ENCODE measurements at regions not wholly inside any gene's neighbourhood (a gene's known extent, or its start where the extent isn't known, plus 50 kb on each side); places are given as distances from the start of the nearest gene placed in this dataset.

DNA sequence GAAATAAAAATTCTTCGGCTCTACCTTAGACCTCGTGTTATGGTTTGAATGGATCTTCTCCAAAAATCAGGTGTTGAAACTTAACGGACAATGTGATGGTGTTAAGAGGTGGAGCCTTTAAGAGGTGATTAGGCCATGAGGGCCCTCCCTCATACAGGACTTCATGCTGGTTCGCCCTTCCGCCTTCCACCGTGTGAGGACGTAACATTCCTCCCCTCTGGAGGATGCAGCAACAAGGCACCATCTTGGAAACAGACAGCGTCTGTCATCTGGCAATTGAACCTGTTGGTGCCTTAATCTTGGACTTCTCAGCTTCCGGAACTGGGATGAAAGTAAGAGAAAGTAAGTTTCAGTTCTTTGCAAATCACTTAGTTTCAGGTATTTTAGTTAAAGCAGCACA, 126.3 kb upstream of the SPRED2 start:
- Histone ChIP-seq H3K4me1 (ENCODE audit: control insufficient read depth, insufficient read depth, low read length) (no peaks in the 10 kb centered on the region), H3K27ac (ENCODE audit: low read length) (no peak overlapping the region), H3K27me3 (ENCODE audit: control insufficient read depth, insufficient read depth, low read length) (no peaks in the 10 kb centered on the region), H3K4me3 (ENCODE audit: low read depth in 2 of 2, low read length in 2 of 2) (no peak overlapping the region), H3K36me3 (ENCODE audit: control insufficient read depth, insufficient read depth, low read length) (no peaks in the 10 kb centered on the region), H3K9me3 (ENCODE audit: control insufficient read depth, insufficient read depth, low read depth, low read length) (no peaks in the 10 kb centered on the region)
- no TSS peak for BruUV-seq (replicated peaks)
- in situ Hi-C loops (cut with HindIII; ENCODE audit: low pct_unique_long_range_greater_than_20kb, low sequenced_read_pairs): no loop called here
- ChIA-PET POLR2A (no interaction called here), CTCF (no interaction called here)
- DNase-seq (ENCODE audit: low read depth, low spot score) (no peak), ATAC-seq (no peak)
- no peak for TF ChIP-seq POLR2AphosphoS5 (IDR thresholded peaks at IDR 0.05; ENCODE audit: low read depth, low read length)
- no peak for TF ChIP-seq TCF7L2 (IDR thresholded peaks at IDR 0.05; ENCODE audit: low read depth, low read length)
- TF ChIP-seq, protein P1, sequence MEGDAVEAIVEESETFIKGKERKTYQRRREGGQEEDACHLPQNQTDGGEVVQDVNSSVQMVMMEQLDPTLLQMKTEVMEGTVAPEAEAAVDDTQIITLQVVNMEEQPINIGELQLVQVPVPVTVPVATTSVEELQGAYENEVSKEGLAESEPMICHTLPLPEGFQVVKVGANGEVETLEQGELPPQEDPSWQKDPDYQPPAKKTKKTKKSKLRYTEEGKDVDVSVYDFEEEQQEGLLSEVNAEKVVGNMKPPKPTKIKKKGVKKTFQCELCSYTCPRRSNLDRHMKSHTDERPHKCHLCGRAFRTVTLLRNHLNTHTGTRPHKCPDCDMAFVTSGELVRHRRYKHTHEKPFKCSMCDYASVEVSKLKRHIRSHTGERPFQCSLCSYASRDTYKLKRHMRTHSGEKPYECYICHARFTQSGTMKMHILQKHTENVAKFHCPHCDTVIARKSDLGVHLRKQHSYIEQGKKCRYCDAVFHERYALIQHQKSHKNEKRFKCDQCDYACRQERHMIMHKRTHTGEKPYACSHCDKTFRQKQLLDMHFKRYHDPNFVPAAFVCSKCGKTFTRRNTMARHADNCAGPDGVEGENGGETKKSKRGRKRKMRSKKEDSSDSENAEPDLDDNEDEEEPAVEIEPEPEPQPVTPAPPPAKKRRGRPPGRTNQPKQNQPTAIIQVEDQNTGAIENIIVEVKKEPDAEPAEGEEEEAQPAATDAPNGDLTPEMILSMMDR (IDR thresholded peaks at IDR 0.05): no peak
- TF ChIP-seq SIN3A (IDR thresholded peaks at IDR 0.05; ENCODE audit: borderline replicate concordance, insufficient read depth, low read depth, low read length): no peak
- no peak for TF ChIP-seq REST (IDR thresholded peaks at IDR 0.05; ENCODE audit: insufficient read depth in 1 of 2, low read depth in 2 of 2, low read length in 1 of 2)
- intact Hi-C loops (cut with micrococcal nuclease; ENCODE audit: unreplicated experiment): loop anchor here (10.0 kb wide), 1 partner anchor 204 kb away; no protein-coding TSS in a partner anchor

- Histone ChIP-seq H3K27ac (ENCODE audit: low read length) (no peak overlapping the region), H3K4me3 (ENCODE audit: low read depth in 2 of 2, low read length in 2 of 2) (no peak overlapping the region), H3K9me3 (ENCODE audit: control insufficient read depth, insufficient read depth, low read depth, low read length) (no peaks in the 10 kb centered on the region), H3K36me3 (ENCODE audit: control insufficient read depth, insufficient read depth, low read length) (no peaks in the 10 kb centered on the region), H3K4me1 (ENCODE audit: control insufficient read depth, insufficient read depth, low read length) (no peaks in the 10 kb centered on the region; the same call in 1 of the 2 replicates), H3K27me3 (ENCODE audit: control insufficient read depth, insufficient read depth, low read length) (no peaks in the 10 kb centered on the region)
- intact Hi-C loops (cut with micrococcal nuclease; ENCODE audit: unreplicated experiment): loop anchor here (10.0 kb wide), 1 partner anchor 203 kb away; no protein-coding TSS in a partner anchor
- ATAC-seq (no peak), DNase-seq (ENCODE audit: low read depth, low spot score) (no peak)
- no TSS peak for BruUV-seq (replicated peaks)
- in situ Hi-C loops (cut with HindIII; ENCODE audit: low pct_unique_long_range_greater_than_20kb, low sequenced_read_pairs): no loop called here
- POLR2A ChIA-PET: interaction anchor here (0.6 kb wide), 1 partner anchor 331 kb away, joined by 4 read pairs; the partner anchor contains the start of gene ACTR2
- CTCF ChIA-PET: interaction anchor here (0.6 kb wide), 1 partner anchor 195 kb away, joined by 6 read pairs; no protein-coding TSS in a partner anchor
- no peak for TF ChIP-seq POLR2AphosphoS5 (IDR thresholded peaks at IDR 0.05; ENCODE audit: low read depth, low read length)
- TF ChIP-seq, protein P1 (IDR thresholded peaks at IDR 0.05): no peak
- no peak for TF ChIP-seq REST (IDR thresholded peaks at IDR 0.05; ENCODE audit: insufficient read depth in 1 of 2, low read depth in 2 of 2, low read length in 1 of 2)
- TF ChIP-seq SIN3A (IDR thresholded peaks at IDR 0.05; ENCODE audit: borderline replicate concordance, insufficient read depth, low read depth, low read length): no peak
- TF ChIP-seq TCF7L2 (IDR thresholded peaks at IDR 0.05; ENCODE audit: low read depth, low read length): no peak
These were observed 125.5 kb upstream of the SPRED2 start for GRCh38 chr2:65557616-65558573.

Data from Panc1 (cell line).